Testis (tissue), 2 donors: ENCODE measurements at regions not wholly inside any gene's neighbourhood (a gene's known extent, or its start where the extent isn't known, plus 50 kb on each side); places are given as distances from the start of the nearest gene placed in this dataset.

Source experiments
- CTCF ChIP-seq, 3 experiments: fragments of 450-650 bp in 2 of 3; fragments of 200-600 bp in 1 of 3; sonication (generic) in 1 of 3; IDR thresholded peaks; one replicate each; pipeline ENCODE4 v1.5.1; 2016 to 2019; ENCODE audit warnings: antibody characterized with exemption in 3 of 3, mild to moderate bottlenecking in 2 of 3, moderate library complexity in 1 of 3
- POLR2A ChIP-seq: fragments of 450-650 bp; IDR thresholded peaks from one replicate; pipeline ENCODE4 v1.6.1; 2017; ENCODE audit warnings: antibody characterized with exemption, mild to moderate bottlenecking, moderate library complexity

GRCh38 chr14:84127495-84127894, 1402.4 kb upstream of the FLRT2 start:
- TF ChIP-seq CTCF (IDR thresholded peaks at IDR 0.05) = no peak
- no peak for TF ChIP-seq POLR2A
